ENCODE measurements at regions not wholly inside any gene's neighbourhood (a gene's known extent, or its start where the extent isn't known, plus 50 kb on each side); places are given as distances from the start of the nearest gene placed in this dataset.

DNA sequence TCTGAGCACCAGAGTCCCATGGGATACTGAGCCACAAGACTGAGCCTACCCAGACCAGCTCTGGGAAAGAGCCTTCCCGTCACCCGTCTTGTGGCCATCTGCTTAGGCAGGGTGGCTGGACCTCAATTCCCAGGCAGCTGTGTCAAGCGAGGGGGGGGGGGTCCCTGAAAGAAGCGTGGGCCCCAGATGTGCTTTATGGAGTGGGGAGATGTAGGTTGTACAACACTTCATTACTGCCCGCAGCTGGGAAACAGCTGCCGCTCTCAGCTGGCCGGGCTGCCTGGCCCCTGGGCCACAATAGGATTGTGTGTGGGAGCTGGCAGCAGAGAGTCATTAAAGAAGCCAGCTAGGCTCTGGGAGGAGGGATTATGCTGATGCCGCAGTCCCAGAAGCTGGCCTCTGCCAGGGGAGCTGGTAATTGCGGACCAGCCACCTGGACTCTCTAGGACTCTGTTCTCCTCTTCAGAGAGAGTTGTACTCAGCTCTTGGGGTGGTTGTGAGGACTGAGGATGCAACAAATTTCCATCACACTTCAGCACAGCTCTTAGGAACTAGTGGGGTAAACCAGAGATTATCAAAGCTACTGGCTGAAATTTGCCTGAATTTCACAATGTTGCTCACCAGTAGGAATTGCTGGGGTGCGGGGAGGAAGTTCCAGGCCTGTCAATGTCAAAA, 145.4 kb downstream of the GADD45G start:
- POLR2A ChIA-PET, result no interaction called here
- CTCF ChIA-PET, result interaction anchor here (1.3 kb wide), 1 partner anchor 156 kb away, joined by 3 read pairs; no protein-coding TSS in a partner anchor

More for the DNA sequence above, 145.4 kb downstream of the GADD45G start:
- no peak overlapping the region for H3K4me3 ChIP-seq (replicated peaks in 1 of 2; ENCODE audit: low read depth in 1 of 2, low read length in 2 of 2)
- intact Hi-C loops (cut with micrococcal nuclease), result no loop called here
- H3K27ac ChIP-seq (ENCODE audit: low read depth, low read length), result no peak overlapping the region
- H3K9ac ChIP-seq (ENCODE audit: low read length), result no peak overlapping the region
- RAD21 ChIA-PET (ENCODE audit: low non-redundant PET in 1 of 2, low total read pairs in 2 of 2, uncharacterized antibody in 2 of 2, unreplicated experiment in 2 of 2), result no interaction called here
- no peak overlapping the region for H3K4me2 ChIP-seq (ENCODE audit: low read length)
- no peak overlapping the region for H2AFZ ChIP-seq (ENCODE audit: low read depth, low read length, poor library complexity, severe bottlenecking)
- no peaks in the 10 kb centered on the region for H3K9me2 ChIP-seq (ENCODE audit: insufficient read depth)
- H3K36me3 ChIP-seq (ENCODE audit: control insufficient read depth in 1 of 2, insufficient read depth in 2 of 2, low read length in 2 of 2), result no peaks in the 10 kb centered on the region
- H3K79me2 ChIP-seq (ENCODE audit: insufficient read depth, low read length), result no peaks in the 10 kb centered on the region
- H4K20me1 ChIP-seq (ENCODE audit: insufficient read depth), result no peaks in the 10 kb centered on the region
- H3K9me3 ChIP-seq (ENCODE audit: control insufficient read depth in 1 of 2, insufficient read depth in 1 of 2, low read depth in 1 of 2, low read length in 2 of 2), result no peaks in the 10 kb centered on the region
- no peaks in the 10 kb centered on the region; the same call in 1 of the 2 replicates for H3K27me3 ChIP-seq (ENCODE audit: insufficient read depth, low read length)
- DNase-seq (ENCODE audit: low read depth, low spot score) (no peak), ATAC-seq (no peak)
- H3K4me1 ChIP-seq (ENCODE audit: control insufficient read depth in 1 of 2, insufficient read depth in 2 of 2, low read length in 2 of 2), result no peaks in the 10 kb centered on the region
- BruUV-seq (replicated peaks), result no TSS peak
- no peak for TF ChIP-seq EZH2 (IDR thresholded peaks at IDR 0.05)
- TF ChIP-seq, protein P1, sequence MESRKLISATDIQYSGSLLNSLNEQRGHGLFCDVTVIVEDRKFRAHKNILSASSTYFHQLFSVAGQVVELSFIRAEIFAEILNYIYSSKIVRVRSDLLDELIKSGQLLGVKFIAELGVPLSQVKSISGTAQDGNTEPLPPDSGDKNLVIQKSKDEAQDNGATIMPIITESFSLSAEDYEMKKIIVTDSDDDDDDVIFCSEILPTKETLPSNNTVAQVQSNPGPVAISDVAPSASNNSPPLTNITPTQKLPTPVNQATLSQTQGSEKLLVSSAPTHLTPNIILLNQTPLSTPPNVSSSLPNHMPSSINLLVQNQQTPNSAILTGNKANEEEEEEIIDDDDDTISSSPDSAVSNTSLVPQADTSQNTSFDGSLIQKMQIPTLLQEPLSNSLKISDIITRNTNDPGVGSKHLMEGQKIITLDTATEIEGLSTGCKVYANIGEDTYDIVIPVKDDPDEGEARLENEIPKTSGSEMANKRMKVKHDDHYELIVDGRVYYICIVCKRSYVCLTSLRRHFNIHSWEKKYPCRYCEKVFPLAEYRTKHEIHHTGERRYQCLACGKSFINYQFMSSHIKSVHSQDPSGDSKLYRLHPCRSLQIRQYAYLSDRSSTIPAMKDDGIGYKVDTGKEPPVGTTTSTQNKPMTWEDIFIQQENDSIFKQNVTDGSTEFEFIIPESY (IDR thresholded peaks at IDR 0.05; ENCODE audit: extremely low read depth, insufficient replicate concordance, low read length), result no peak
- TF ChIP-seq, protein P2, sequence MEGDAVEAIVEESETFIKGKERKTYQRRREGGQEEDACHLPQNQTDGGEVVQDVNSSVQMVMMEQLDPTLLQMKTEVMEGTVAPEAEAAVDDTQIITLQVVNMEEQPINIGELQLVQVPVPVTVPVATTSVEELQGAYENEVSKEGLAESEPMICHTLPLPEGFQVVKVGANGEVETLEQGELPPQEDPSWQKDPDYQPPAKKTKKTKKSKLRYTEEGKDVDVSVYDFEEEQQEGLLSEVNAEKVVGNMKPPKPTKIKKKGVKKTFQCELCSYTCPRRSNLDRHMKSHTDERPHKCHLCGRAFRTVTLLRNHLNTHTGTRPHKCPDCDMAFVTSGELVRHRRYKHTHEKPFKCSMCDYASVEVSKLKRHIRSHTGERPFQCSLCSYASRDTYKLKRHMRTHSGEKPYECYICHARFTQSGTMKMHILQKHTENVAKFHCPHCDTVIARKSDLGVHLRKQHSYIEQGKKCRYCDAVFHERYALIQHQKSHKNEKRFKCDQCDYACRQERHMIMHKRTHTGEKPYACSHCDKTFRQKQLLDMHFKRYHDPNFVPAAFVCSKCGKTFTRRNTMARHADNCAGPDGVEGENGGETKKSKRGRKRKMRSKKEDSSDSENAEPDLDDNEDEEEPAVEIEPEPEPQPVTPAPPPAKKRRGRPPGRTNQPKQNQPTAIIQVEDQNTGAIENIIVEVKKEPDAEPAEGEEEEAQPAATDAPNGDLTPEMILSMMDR (IDR thresholded peaks at IDR 0.05 in 2 of 3, conservative IDR thresholded peaks at IDR 0.05 in 1 of 3; ENCODE audit: borderline replicate concordance in 1 of 3, insufficient read depth in 1 of 3, low read depth in 2 of 3, low read length in 2 of 3), result no peak
- TF ChIP-seq ELF1 (IDR thresholded peaks at IDR 0.05; ENCODE audit: borderline replicate concordance, low read depth), result no peak
- TF ChIP-seq POLR2AphosphoS5 (IDR thresholded peaks at IDR 0.05; ENCODE audit: low read depth, low read length), result no peak
